RWPE1 (cell line): ENCODE measurements at regions not wholly inside any gene's neighbourhood (a gene's known extent, or its start where the extent isn't known, plus 50 kb on each side); places are given as distances from the start of the nearest gene placed in this dataset.

Source experiments
- CTCF ChIA-PET: fragments of 350-600 bp; sonication (Branson Sonifier 250); formaldehyde crosslinking; extraction: SDS; loops from one replicate; lab custom pipeline; 2021; lab: Yijun Ruan, JAX
- POLR2A ChIA-PET: fragments of 400-600 bp; formaldehyde crosslinking; extraction: SDS; loops from one replicate; lab custom pipeline; 2020; ENCODE audit warnings: antibody characterized with exemption; ENCODE audit not compliant: low non-redundant PET; lab: Yijun Ruan, JAX
- DNase-seq: peaks from one replicate; pipeline ENCODE4 v3.0.0; 2012; ENCODE audit warnings: low spot score
- H3K27ac ChIP-seq: fragments of 450-650 bp; 2 replicates; pipeline ENCODE4 v1.5.1; 2017
- CTCF ChIP-seq: fragments of 450-650 bp; conservative IDR thresholded peaks from 2 replicates; pipeline ENCODE4 v1.5.1; 2017; ENCODE audit warnings: low read depth, mild to moderate bottlenecking

DNA sequence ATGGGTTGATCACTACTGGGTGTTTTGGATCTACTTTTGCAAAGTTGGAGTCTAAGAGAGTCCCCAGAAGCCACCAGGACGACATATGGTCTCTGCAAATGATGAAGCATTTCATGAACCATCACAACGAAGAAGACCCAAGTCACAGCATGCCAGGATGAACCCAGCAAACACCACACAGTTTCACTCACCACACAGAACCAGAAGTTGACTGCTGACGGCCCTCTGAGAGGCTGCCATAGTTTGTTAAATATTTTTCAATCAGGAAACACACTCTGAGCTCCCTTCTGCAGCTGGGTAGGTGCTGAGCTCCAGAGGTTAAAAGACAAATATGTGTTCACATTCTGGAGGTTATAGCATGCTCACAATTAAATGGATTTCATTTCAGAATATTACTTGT is 271.4 kb downstream of the DCDC2C start:
- no peak for DNase-seq
- ChIA-PET POLR2A (no interaction called here), CTCF (no interaction called here)
- TF ChIP-seq CTCF, result no peak
- H3K27ac ChIP-seq, result no peak overlapping the region

DNA sequence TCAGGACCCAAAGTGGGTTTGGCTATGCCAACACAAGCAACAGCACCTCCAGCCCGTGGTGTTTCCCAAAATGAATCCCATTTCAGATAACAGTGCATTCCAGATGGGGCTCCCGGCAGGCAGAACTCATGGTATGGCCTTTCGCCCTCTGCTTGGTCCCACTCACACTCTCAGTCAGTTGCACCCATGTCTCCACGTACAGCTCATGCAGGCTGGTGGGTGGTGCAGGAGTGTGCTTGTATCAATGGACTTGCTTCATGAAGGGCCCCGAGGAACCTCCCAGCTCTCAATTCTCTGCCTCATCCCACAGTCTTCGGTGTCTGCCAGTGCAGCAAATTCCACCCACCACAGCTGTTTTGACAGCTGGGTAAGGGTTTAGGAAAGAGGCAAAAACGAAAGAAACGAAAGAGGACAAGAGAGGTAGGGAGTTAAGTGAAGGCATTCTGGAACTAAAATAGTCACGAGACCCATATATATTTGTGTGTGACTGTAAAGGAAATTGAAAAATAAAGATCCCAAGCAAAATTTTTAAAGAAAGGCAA is 278.1 kb downstream of the DCDC2C start:
- TF ChIP-seq CTCF, result no peak
- DNase-seq, result no peak
- ChIA-PET CTCF (no interaction called here), POLR2A (no interaction called here)
- no peak overlapping the region for H3K27ac ChIP-seq

DNA sequence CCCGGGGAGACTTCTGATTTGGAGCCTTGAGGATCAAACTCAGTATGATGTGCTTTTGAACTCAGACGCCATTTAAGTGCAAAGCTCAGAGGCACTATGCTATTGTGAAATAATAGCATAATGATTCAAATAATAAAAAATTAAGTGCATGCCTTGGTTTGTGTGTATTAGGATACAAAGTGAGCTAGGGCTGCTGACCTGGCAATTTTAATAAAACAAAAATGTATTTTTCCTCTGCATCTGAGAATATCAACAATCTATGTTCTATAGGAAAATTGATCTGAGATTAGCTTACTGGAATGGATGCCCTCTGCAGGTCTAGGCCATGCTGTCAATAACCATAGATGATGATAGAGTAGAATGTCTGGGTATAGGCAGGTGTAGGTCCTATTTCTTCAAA is 278.8 kb downstream of the DCDC2C start:
- no peak for DNase-seq
- CTCF ChIA-PET, result no interaction called here
- POLR2A ChIA-PET, result no interaction called here
- H3K27ac ChIP-seq, result no peak overlapping the region
- no peak for TF ChIP-seq CTCF

GRCh38 chr2:3986063-3986462 is 282.7 kb downstream of the DCDC2C start:
- H3K27ac ChIP-seq, result no peak overlapping the region
- DNase-seq, result no peak
- ChIA-PET POLR2A (no interaction called here), CTCF (no interaction called here)
- no peak for TF ChIP-seq CTCF

GRCh38 chr2:3986530-3987258 is 283.3 kb downstream of the DCDC2C start:
- no peak for TF ChIP-seq CTCF
- ChIA-PET CTCF (no interaction called here), POLR2A (no interaction called here)
- DNase-seq, result no peak
- H3K27ac ChIP-seq, result no peak overlapping the region

DNA sequence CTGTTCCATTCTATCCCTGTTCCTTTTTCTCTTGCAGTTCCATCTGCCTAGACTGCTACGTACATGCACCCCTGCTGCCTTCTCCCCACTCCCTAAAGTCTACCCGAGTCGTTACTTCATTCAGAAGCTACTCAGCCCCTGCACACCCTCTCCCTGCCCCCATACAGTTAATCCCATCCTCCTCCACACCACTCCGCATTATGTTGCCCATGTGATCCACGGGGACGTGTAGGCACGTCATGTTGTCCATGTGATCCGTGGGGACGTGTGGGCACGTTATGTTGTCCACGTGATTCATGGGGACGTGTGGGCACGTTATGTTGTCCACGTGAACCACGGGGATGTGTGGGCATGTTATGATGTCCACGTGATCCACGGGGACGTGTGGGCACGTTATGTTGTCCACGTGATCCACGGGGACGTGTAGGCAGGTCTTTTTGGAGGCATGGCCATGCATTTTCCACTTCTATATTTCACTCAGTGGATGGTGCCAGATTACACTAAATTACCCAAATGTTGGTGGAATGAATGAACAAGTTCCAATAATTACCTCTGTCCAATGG is 299.5 kb downstream of the DCDC2C start:
- no peak for DNase-seq
- no peak for TF ChIP-seq CTCF
- POLR2A ChIA-PET, result no interaction called here
- CTCF ChIA-PET, result no interaction called here
- no peak overlapping the region for H3K27ac ChIP-seq
